Lower lobe of right lung (tissue), 2 donors: ENCODE measurements at regions not wholly inside any gene's neighbourhood (a gene's known extent, or its start where the extent isn't known, plus 50 kb on each side); places are given as distances from the start of the nearest gene placed in this dataset.
A peak's percentile ranks its signal among the peaks of the same experiment; 100 is the strongest.

Source experiments
- ATAC-seq, 2 donors: fragments of 200-7000 bp; cut with Tn5 transposase; one replicate each; pipeline ENCODE4 v1.9.1; 2020 to 2022; ENCODE audit warnings: mild to moderate bottlenecking in 2 of 2, moderate library complexity in 2 of 2
- DNase-seq: peaks from one replicate; pipeline ENCODE4 v3.0.0-alpha.2; 2020
- H3K27ac ChIP-seq: fragments of 200-600 bp; one replicate; pipeline ENCODE4 v1.8.0; 2022
- H3K27me3 ChIP-seq: fragments of 200-600 bp; one replicate; pipeline ENCODE4 v1.8.0; 2022; ENCODE audit warnings: low read depth
- H3K36me3 ChIP-seq: fragments of 200-600 bp; one replicate; pipeline ENCODE4 v1.8.0; 2022; ENCODE audit warnings: mild to moderate bottlenecking
- H3K4me1 ChIP-seq: fragments of 200-600 bp; one replicate; pipeline ENCODE4 v1.8.0; 2022
- H3K4me3 ChIP-seq: fragments of 200-600 bp; one replicate; pipeline ENCODE4 v1.8.0; 2022; ENCODE audit warnings: mild to moderate bottlenecking
- H3K9me3 ChIP-seq: fragments of 200-600 bp; one replicate; pipeline ENCODE4 v1.8.0; 2022
- intact Hi-C: fragments of 100-400 bp; cut with DNase I; formaldehyde crosslinking; loops from one replicate; pipeline ENCODE4 v1.11.0; 2022
- TF ChIP-seq, protein P1 (sequence below): fragments of 200-600 bp; IDR thresholded peaks from one replicate; pipeline ENCODE4 v1.8.0; 2022; ENCODE audit warnings: antibody characterized with exemption, mild to moderate bottlenecking
- donor health status: DM: no; HTN: yes; CAD: no; lungs with severe emphysema.

DNA sequence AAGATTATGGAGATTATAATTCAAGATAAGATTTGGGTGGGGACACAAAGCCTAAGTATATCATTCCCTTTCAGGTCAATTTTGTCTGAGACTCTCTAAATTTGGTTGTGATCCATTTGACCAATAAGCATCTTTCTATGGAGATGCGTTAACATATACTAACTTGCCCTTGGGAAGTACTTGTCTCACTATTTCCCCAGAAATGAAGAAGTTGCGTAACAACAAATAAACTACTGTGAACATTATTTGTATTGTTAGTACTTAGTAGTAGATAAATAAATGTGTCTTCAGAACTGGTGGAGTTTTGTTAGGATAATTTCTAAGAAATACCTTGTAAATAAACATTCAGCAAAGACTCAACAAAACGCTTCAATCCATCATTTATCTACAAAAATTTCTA, 127.3 kb upstream of the LYZL2 start:
- no peak overlapping the region for H3K27ac ChIP-seq
- intact Hi-C loops = no loop called here
- DNase-seq (no peak), ATAC-seq (no peak)
- TF ChIP-seq, protein P1, sequence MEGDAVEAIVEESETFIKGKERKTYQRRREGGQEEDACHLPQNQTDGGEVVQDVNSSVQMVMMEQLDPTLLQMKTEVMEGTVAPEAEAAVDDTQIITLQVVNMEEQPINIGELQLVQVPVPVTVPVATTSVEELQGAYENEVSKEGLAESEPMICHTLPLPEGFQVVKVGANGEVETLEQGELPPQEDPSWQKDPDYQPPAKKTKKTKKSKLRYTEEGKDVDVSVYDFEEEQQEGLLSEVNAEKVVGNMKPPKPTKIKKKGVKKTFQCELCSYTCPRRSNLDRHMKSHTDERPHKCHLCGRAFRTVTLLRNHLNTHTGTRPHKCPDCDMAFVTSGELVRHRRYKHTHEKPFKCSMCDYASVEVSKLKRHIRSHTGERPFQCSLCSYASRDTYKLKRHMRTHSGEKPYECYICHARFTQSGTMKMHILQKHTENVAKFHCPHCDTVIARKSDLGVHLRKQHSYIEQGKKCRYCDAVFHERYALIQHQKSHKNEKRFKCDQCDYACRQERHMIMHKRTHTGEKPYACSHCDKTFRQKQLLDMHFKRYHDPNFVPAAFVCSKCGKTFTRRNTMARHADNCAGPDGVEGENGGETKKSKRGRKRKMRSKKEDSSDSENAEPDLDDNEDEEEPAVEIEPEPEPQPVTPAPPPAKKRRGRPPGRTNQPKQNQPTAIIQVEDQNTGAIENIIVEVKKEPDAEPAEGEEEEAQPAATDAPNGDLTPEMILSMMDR = no peak
- H3K4me1 ChIP-seq = peaks cover 7% of the 10 kb centered on the region
- no peaks in the 10 kb centered on the region for H3K27me3 ChIP-seq
- H3K9me3 ChIP-seq = no peaks in the 10 kb centered on the region
- H3K4me3 ChIP-seq = no peak overlapping the region
- no peaks in the 10 kb centered on the region for H3K36me3 ChIP-seq

- DNase-seq (no peak), ATAC-seq (no peak)
- TF ChIP-seq, protein P1 = no peak
- peaks cover 10% of the 10 kb centered on the region for H3K4me1 ChIP-seq
- no peaks in the 10 kb centered on the region for H3K36me3 ChIP-seq
- H3K27me3 ChIP-seq = no peaks in the 10 kb centered on the region
- intact Hi-C loops = no loop called here
- no peak overlapping the region for H3K27ac ChIP-seq
- no peaks in the 10 kb centered on the region for H3K9me3 ChIP-seq
- H3K4me3 ChIP-seq = no peak overlapping the region
Measured at GRCh38 chr10:30756151-30756550, 126.6 kb upstream of the LYZL2 start.

DNA sequence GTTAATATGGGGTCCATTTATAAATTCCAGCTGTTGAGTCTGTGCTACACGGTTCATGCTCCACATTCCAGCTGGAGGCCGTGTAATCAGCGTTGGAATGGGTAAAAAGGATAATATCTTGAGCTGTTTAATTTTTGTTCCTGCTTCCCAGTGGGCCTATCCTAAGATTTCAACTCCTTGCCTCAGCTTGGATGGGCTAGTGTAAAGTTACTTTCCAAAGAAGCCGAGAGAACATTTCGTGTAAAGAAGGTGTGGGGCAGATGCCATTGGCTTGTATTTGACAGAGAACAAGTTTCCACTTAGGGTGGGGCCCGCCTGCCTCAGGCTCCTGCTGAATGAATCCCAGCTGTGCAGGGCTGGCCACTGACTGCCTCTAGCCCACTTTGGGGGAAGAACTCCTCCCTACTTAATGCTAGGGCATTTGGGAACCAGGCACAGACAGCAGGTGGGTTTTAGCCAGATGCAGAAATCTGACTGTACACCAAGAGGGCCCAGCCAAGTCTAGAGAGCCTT, 125.9 kb upstream of the LYZL2 start:
- DNase-seq = no peak
- peaks cover 10% of the 10 kb centered on the region for H3K4me1 ChIP-seq
- no peaks in the 10 kb centered on the region for H3K36me3 ChIP-seq
- H3K27me3 ChIP-seq = no peaks in the 10 kb centered on the region
- no peaks in the 10 kb centered on the region for H3K9me3 ChIP-seq
- no peak overlapping the region for H3K4me3 ChIP-seq
- ATAC-seq = no peak
- TF ChIP-seq, protein P1 = no peak
- H3K27ac ChIP-seq = peak overlapping the region; percentile 24
- intact Hi-C loops = no loop called here

DNA sequence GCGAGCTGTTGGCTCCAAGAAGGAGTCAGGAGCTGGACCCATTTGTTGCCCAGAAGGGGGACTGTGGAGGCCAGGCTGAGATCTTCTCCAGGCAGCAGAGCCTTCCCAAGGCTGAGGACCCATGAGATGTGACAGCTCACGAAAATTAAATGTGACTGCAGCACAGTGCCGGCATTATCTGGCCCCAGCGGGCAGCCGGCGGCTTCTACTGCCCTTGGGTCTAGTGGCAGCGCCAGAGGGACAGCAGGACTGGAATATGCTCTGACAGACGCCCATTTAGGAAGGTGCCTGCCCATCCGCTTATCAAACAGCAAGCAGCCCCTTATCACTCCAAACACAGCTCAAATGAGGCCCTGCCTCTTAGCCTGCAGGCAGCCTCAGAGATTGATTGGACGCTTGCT, 122.9 kb upstream of the LYZL2 start:
- no peak for DNase-seq
- ATAC-seq = no peak
- Histone ChIP-seq H3K27me3 (no peaks in the 10 kb centered on the region), H3K27ac (peak overlapping the region; percentile 36), H3K36me3 (no peaks in the 10 kb centered on the region), H3K9me3 (no peaks in the 10 kb centered on the region), H3K4me1 (peaks cover 10% of the 10 kb centered on the region), H3K4me3 (no peak overlapping the region)
- intact Hi-C loops = no loop called here
- TF ChIP-seq, protein P1 = no peak

DNA sequence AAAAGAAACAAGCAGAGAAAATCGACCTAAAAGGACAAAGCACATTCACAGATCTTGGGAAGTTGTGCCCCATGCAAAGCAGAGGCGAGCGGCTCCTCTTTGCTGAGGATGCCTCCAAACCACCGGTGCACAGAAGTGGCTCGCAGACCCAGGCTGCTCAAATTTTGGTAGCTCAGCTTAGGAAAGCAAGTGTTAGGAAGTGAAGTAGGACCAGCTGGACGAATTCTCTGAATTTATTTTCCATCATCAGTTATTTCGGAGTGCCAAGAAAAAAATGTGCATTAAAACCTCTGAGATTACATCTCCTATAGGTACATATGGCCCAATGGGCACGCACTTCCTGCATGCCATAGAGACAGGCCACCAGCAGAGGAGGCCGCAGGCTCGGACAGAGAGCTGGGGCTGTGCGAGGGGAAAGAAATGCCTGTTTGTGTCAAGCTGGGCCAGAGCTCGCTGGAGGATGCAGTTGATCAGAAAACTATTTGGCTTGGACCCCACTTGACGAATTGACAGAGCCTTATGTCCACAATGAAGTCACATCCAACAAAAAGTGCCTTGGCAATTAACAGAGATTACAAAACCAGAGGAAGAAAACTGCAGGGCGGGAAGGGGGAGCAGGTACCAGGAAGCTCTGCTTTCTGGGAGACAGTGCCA, 122.3 kb upstream of the LYZL2 start:
- peak overlapping the region; percentile 36 for H3K27ac ChIP-seq
- DNase-seq (peak; percentile 80), ATAC-seq (peak; percentile 84 to 90)
- no peak overlapping the region for H3K4me3 ChIP-seq
- intact Hi-C loops = no loop called here
- TF ChIP-seq, protein P1 = peak; percentile 97
- peaks cover 10% of the 10 kb centered on the region for H3K4me1 ChIP-seq
- H3K27me3 ChIP-seq = no peaks in the 10 kb centered on the region
- H3K9me3 ChIP-seq = no peaks in the 10 kb centered on the region
- H3K36me3 ChIP-seq = no peaks in the 10 kb centered on the region
